ENCODE measurements at regions not wholly inside any gene's neighbourhood (a gene's known extent, or its start where the extent isn't known, plus 50 kb on each side); places are given as distances from the start of the nearest gene placed in this dataset.

GRCh38 chr10:92763634-92764155, 73.9 kb downstream of the HHEX start:
- DNase-seq (ENCODE audit: low read depth in 1 of 2, low spot score in 1 of 2), result no peak
- no peak for TF ChIP-seq JUND (IDR thresholded peaks at IDR 0.05; ENCODE audit: low read depth)
- in situ Hi-C loops (cut with HindIII; ENCODE audit: low pct_unique_long_range_greater_than_20kb, low sequenced_read_pairs), result no loop called here

GRCh38 chr10:92766451-92766850, 76.7 kb downstream of the HHEX start:
- in situ Hi-C loops (cut with HindIII; ENCODE audit: low pct_unique_long_range_greater_than_20kb, low sequenced_read_pairs), result no loop called here
- DNase-seq (ENCODE audit: low read depth in 1 of 2, low spot score in 1 of 2), result no peak
- TF ChIP-seq JUND (IDR thresholded peaks at IDR 0.05; ENCODE audit: low read depth), result no peak

- in situ Hi-C loops (cut with HindIII; ENCODE audit: low pct_unique_long_range_greater_than_20kb, low sequenced_read_pairs), result no loop called here
- no peak for TF ChIP-seq JUND (IDR thresholded peaks at IDR 0.05; ENCODE audit: low read depth)
Measured at GRCh38 chr10:92768104-92768503, 78.3 kb downstream of the HHEX start.

GRCh38 chr10:92773776-92774175, 74.5 kb upstream of the EXOC6 start:
- in situ Hi-C loops (cut with HindIII; ENCODE audit: low pct_unique_long_range_greater_than_20kb, low sequenced_read_pairs), result no loop called here
- TF ChIP-seq JUND (IDR thresholded peaks at IDR 0.05; ENCODE audit: low read depth), result no peak
- no peak for DNase-seq (ENCODE audit: low read depth in 1 of 2, low spot score in 1 of 2)

More at GRCh38 chr10:92768104-92768503, 78.3 kb downstream of the HHEX start:
- DNase-seq (ENCODE audit: low read depth in 1 of 2, low spot score in 1 of 2), result no peak

GRCh38 chr10:92778091-92778490, 70.2 kb upstream of the EXOC6 start:
- in situ Hi-C loops (cut with HindIII; ENCODE audit: low pct_unique_long_range_greater_than_20kb, low sequenced_read_pairs), result no loop called here
- TF ChIP-seq JUND (IDR thresholded peaks at IDR 0.05; ENCODE audit: low read depth), result no peak
- DNase-seq (ENCODE audit: low read depth in 1 of 2, low spot score in 1 of 2), result no peak

- TF ChIP-seq JUND (IDR thresholded peaks at IDR 0.05; ENCODE audit: low read depth), result no peak
- DNase-seq (ENCODE audit: low read depth in 1 of 2, low spot score in 1 of 2), result no peak
- in situ Hi-C loops (cut with HindIII; ENCODE audit: low pct_unique_long_range_greater_than_20kb, low sequenced_read_pairs), result no loop called here
Measured at GRCh38 chr10:92785118-92785517, 63.2 kb upstream of the EXOC6 start.

GRCh38 chr10:92787557-92788152, 60.7 kb upstream of the EXOC6 start:
- TF ChIP-seq JUND (IDR thresholded peaks at IDR 0.05; ENCODE audit: low read depth), result no peak
- DNase-seq (ENCODE audit: low read depth in 1 of 2, low spot score in 1 of 2), result peak in 1 of 2 experiments; percentile 9
- in situ Hi-C loops (cut with HindIII; ENCODE audit: low pct_unique_long_range_greater_than_20kb, low sequenced_read_pairs), result no loop called here

GRCh38 chr10:92789067-92789466, 59.3 kb upstream of the EXOC6 start:
- TF ChIP-seq JUND (IDR thresholded peaks at IDR 0.05; ENCODE audit: low read depth), result no peak
- no peak for DNase-seq (ENCODE audit: low read depth in 1 of 2, low spot score in 1 of 2)
- in situ Hi-C loops (cut with HindIII; ENCODE audit: low pct_unique_long_range_greater_than_20kb, low sequenced_read_pairs), result no loop called here

- in situ Hi-C loops (cut with HindIII; ENCODE audit: low pct_unique_long_range_greater_than_20kb, low sequenced_read_pairs), result no loop called here
- no peak for TF ChIP-seq JUND (IDR thresholded peaks at IDR 0.05; ENCODE audit: low read depth)
- no peak for DNase-seq (ENCODE audit: low read depth in 1 of 2, low spot score in 1 of 2)
Measured at GRCh38 chr10:92789786-92790185, 58.5 kb upstream of the EXOC6 start.

GRCh38 chr10:92790440-92790839, 57.9 kb upstream of the EXOC6 start:
- no peak for DNase-seq (ENCODE audit: low read depth in 1 of 2, low spot score in 1 of 2)
- no peak for TF ChIP-seq JUND (IDR thresholded peaks at IDR 0.05; ENCODE audit: low read depth)
- in situ Hi-C loops (cut with HindIII; ENCODE audit: low pct_unique_long_range_greater_than_20kb, low sequenced_read_pairs), result no loop called here

GRCh38 chr10:92792661-92793060, 55.7 kb upstream of the EXOC6 start:
- DNase-seq (ENCODE audit: low read depth in 1 of 2, low spot score in 1 of 2), result no peak
- in situ Hi-C loops (cut with HindIII; ENCODE audit: low pct_unique_long_range_greater_than_20kb, low sequenced_read_pairs), result no loop called here
- TF ChIP-seq JUND (IDR thresholded peaks at IDR 0.05; ENCODE audit: low read depth), result no peak

All from T47D (cell line).